Left forelimb (tissue), 1 donor: ENCODE measurements at regions not wholly inside any gene's neighbourhood (a gene's known extent, or its start where the extent isn't known, plus 50 kb on each side); places are given as distances from the start of the nearest gene placed in this dataset.
"Not testable (repeated sequence)": the region's sequence is repeated elsewhere in the genome, so short reads cannot be mapped to it uniquely, and the experiment has no call there.

Experiments used
- DNase-seq: peaks from one replicate; pipeline ENCODE4 v3.0.0-alpha.2; 2018; ENCODE audit warnings: low spot score

- DNase-seq = no peak
These were observed 369.2 kb upstream of the NRP1 start for GRCh38 chr10:33703501-33704213.

- no peak for DNase-seq
These were observed 363.6 kb upstream of the NRP1 start for GRCh38 chr10:33698033-33698432.

GRCh38 chr10:33697016-33697415 lies 362.5 kb upstream of the NRP1 start:
- no peak for DNase-seq

- no peak for DNase-seq
These were observed 361.1 kb upstream of the NRP1 start for GRCh38 chr10:33695536-33695935.

GRCh38 chr10:33690536-33690935 lies 356.1 kb upstream of the NRP1 start:
- DNase-seq = not testable (repeated sequence)

- DNase-seq = no peak
These were observed 354.0 kb upstream of the NRP1 start for GRCh38 chr10:33688506-33688905.

GRCh38 chr10:33684211-33684611 lies 349.7 kb upstream of the NRP1 start:
- DNase-seq = peak; percentile 70

- DNase-seq = no peak
These were observed 347.1 kb upstream of the NRP1 start for GRCh38 chr10:33681595-33681994.

- DNase-seq = no peak
These were observed 345.6 kb upstream of the NRP1 start for GRCh38 chr10:33680036-33680435.

GRCh38 chr10:33676606-33677339 lies 342.3 kb upstream of the NRP1 start:
- DNase-seq = no peak

- DNase-seq = no peak
These were observed 340.6 kb upstream of the NRP1 start for GRCh38 chr10:33674986-33675599.

- no peak for DNase-seq
These were observed 340.0 kb upstream of the NRP1 start for GRCh38 chr10:33674491-33674890.

- no peak for DNase-seq
These were observed 339.5 kb upstream of the NRP1 start for GRCh38 chr10:33673839-33674415.

GRCh38 chr10:33669904-33670303 lies 335.4 kb upstream of the NRP1 start:
- DNase-seq = no peak

- DNase-seq = no peak
These were observed 332.4 kb upstream of the NRP1 start for GRCh38 chr10:33666686-33667480.

GRCh38 chr10:33665501-33665900 lies 331.0 kb upstream of the NRP1 start:
- no peak for DNase-seq

- no peak for DNase-seq
These were observed 329.6 kb upstream of the NRP1 start for GRCh38 chr10:33664070-33664469.

GRCh38 chr10:33661580-33662336 lies 327.3 kb upstream of the NRP1 start:
- no peak for DNase-seq

GRCh38 chr10:33660329-33660728 lies 325.9 kb upstream of the NRP1 start:
- no peak for DNase-seq

GRCh38 chr10:33657913-33658312 lies 323.4 kb upstream of the NRP1 start:
- DNase-seq = no peak
